GM19455 (cell line): ENCODE measurements at regions not wholly inside any gene's neighbourhood (a gene's known extent, or its start where the extent isn't known, plus 50 kb on each side); places are given as distances from the start of the nearest gene placed in this dataset.

ENCODE experiments used
- ATAC-seq: cut with Tn5 transposase; IDR thresholded peaks from one replicate; pipeline ENCODE4 v1.9.1; 2021; ENCODE audit not compliant: unreplicated experiment

- no peak for ATAC-seq
These were observed 58.9 kb upstream of the RREB1 start for GRCh38 chr6:7048894-7049293.

GRCh38 chr6:7050004-7050403, 57.8 kb upstream of the RREB1 start:
- no peak for ATAC-seq

DNA sequence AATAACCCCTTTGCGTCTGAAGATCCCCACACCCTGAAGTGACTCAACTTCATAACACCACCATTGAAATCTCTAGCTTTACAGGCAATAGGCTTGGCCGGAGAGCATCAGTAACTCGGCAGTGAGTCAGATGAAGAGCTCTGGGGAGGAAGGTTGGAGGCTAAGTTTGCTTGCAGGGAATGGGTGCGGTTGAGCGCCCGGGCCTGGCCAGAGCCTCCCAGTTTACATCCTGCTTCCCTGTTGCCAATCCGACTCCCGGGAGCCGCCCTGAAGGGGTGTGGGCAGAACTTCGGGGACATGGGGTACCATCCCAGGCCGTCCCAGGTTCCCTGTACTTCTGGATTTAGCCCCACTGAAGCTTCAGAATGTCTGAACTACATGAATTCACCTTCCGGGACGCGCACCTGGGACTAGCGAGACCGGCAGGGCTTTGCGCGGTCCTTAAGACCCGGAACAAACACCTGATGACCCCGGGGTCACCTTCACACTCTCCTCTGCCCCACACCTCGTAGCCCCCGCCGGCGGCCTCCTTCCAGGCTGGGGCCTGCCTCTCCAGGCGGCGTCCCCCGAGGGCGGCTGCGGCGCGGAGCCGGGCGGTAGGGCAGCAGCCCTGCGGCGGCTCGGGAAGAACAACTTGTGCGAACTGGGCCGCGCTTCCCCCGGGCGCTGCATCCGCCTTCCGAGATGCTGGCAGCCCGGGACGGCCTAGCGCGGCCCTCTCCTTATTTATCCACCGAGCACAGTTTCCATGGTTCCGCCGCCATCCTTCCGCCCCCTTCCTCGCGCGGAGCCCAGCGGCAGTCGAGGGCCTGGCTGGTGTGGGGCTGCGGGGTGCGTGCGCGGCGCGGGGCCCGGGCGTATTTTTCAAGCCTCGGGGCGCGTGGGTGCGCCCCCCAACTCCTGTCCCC, 56.6 kb upstream of the RREB1 start:
- ATAC-seq = peak; percentile 49

GRCh38 chr6:7051780-7052442, 55.9 kb upstream of the RREB1 start:
- ATAC-seq = peak; percentile 75

DNA sequence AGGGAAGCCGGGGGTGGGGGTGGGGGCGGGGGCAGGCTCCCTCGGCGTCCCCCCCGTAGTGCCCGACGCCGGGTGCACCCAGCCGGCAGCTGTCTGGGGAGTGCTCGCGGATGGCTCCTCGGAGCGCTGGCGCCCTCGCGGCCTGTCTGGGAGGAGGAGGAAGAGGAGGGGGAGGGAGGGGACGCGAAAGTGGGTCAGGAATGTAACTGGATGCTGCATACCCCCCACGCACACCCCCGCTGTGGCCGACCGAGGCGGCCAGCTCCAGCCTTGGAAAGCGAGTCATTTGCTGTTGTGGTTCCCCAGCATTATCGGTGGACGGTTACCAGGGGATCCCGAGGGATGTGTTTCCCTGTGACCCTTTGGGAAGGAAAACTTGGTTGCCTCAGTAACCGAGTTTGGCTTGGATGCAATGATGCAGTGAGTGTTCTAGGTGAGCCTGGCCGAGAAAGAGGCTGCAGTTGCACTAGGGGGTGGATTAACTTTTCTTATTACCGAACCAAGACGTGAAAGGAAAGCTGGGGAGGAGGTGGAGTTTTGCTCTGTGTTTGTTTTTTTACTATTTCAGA, 55.2 kb upstream of the RREB1 start:
- no peak for ATAC-seq

- ATAC-seq = no peak
These were observed 54.5 kb upstream of the RREB1 start for GRCh38 chr6:7053125-7053774.
